COLO668 (cell line): ENCODE measurements at regions not wholly inside any gene's neighbourhood (a gene's known extent, or its start where the extent isn't known, plus 50 kb on each side); places are given as distances from the start of the nearest gene placed in this dataset.

Experiments
- DNase-seq: peaks from one replicate; lab custom pipeline; 2025; ENCODE audit not compliant: unreplicated experiment; lab: John Stamatoyannopoulos, UW

DNA sequence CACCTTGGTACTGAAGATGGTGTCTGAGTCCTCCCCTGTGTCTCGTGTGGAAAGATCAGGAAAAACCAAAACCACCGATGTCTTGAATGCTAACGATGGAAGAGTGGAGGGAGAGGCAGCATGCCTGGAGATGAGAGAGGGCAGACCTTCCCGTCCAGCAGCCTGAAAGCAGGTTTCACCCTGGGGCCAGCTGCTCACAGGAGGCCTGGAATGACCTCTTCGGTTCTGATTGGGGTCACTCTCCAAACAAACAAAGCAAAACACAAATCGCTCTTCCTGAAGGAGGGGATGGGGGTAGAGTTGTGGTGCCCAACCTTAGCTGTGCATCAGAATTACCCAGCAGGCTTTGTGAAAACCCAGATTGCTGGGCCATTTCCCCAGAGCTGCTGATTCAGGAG is 142.3 kb upstream of the SOX1 start:
- DNase-seq: no peak

DNA sequence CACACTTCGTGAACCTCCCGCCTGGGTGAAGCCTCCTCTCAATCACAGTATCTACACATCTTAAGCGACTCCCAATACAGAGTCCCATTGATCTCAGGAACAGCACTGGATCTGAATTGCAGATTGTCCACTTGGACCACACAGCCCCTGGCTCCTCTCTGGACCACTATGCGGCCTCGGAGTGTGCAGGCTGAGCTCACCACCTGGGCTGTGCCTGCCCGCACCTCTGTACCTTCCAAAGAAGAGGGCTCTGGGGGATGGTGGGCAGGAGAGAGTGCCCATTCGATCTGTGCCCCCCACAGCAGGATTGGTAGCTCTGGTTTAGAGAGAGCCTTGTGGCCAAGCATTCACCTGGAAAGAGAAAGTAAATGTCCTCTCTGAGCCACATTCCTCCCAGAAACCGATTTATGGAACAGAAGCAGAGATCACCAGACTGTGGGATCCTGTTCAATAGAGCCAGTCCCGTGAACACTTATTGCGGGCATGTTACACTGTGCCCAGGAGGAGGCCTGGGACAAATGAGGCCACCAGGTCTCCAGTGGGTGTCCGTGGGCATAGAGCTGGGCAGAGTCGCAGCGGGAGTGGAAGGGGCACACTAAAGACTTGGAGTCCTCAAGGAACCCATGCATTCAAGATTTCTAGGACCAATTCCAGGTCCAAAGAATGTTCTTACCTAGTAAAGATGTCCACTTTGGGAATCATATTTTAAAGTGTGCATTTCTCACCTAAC is 141.6 kb upstream of the SOX1 start:
- DNase-seq: no peak

DNA sequence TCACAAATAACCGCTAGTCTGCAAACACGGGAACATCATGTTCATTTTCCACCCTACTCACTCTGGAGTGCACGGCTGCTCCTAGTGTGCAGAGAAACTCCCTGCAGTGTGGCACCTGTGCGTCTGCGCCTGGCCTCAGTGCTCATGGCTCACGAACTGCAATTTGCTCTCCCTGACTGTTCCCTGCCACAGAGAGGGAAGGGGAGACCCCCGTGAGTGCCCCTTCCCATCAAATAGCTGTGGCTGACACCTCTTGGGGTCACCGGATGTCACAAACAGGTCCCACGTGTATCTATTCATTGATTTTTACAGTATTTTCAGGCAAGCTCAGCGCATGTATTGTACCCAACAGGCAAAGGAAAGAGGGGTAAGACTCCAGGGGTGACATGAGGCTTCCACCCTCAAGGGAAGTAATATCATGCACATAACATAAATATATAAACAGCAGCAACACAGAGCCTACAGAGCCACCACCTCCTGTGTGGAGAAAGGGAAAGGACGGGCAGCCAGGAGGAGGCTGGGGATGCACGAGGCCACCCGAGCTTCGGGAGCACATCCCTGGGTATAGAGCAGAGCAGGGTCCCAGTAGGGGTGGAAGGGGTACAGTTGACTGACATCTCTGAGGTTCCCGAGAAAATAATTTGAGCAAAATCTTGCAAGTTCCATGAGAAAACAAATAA is 140.3 kb upstream of the SOX1 start:
- no peak for DNase-seq

DNA sequence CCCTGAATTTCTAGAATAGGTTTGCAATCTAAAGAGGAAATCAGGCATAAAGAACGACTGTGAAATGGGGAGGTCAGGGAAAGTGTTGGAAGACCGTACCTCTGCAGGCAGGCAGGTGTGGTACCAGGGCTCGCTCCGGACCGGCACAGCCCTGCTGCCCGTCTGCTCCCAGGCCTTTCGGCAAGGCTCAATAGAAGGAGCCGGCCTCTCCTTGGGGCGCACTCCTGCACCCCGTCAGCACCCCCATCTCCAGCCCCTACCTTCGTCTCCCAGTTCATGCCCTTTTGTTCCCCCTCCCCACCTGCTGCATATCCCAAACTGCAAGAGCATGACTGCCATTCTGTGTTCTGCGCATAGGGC is 139.8 kb upstream of the SOX1 start:
- DNase-seq: no peak

DNA sequence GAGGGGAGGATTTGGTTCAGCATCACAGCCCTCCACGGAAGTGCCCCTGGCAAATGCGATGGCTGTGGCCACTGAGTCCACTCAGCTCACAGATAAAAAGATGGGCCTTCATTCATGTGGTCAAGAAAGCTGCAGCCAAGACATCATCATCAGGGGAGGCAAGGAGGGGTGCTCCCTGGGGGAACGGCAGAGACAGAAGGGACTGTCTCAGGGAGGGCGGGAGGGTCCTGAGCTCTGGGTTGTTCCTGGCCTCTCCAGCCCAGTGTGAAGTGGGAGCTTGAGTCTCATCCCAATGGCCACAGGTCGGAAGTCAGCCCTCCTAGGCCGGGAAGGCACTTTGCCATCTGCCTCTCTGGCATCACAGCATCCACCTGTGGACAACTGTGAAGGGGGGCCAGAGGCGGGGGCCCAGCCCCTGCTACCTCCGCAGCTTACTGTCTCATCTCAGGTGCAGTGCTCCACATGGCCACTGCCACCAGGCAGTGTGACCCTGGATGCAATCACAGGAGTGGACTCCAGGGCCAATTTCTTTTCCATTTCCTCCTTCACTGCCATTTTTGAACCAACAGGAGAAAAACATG is 137.8 kb upstream of the SOX1 start:
- DNase-seq: no peak

DNA sequence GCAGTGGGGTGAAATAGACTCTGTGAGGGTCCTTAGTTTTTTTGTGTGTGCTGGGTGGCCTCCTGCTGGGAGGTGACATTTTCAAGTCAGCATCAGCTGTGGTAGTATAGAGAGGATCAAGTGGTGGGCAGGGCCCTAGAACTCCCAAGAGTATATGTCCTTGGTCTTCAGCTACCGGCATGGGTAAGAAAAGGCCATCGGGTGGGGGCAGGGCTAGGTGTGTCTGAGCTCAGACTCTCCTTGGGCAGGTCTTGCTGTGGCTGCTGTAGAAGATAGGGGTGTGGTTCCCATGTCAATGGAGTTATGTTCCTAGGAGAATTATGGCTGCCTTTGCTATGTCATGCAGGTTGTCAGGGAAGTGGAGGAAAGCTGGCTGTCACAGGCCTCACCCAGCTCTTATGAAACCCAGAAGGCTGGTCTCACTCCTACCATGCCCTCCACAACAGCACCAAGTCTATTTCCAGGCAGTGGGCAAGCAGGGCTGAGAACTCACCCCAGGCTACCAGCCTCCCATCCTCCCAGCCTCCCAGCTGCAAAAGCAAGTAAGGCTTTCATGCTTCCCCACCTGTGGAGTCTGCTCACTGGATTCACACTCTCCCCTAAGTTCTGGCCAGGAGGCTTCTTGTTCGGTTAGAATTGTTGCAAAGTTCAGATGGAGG is 130.6 kb upstream of the SOX1 start:
- no peak for DNase-seq

DNA sequence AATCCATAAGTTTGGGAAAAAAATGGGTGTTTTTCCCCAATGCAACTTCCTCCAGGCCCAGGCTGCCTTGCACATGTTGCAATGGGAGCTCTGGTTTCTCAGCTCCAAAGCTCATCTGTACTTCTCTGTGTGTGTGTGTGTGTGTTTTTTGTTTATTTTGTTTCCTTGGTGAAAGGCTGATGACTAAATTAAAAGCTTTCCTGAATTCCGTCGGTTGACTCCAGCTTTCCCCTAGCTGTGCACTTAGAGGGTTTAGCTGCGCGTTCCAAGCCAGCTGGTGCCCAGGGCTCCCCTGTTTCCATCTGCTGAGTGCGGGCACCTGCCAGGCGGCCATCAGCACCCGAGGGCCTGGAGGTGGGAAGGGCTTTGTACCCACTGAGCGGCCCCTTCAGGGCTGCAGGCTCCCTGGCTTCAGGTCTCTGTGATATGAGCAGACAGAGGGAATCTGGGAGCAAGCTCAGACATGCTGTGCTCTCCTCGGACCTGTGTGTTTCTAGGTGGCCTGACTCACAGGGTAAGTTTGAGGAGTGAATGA is 129.1 kb upstream of the SOX1 start:
- peak; percentile 96 for DNase-seq

DNA sequence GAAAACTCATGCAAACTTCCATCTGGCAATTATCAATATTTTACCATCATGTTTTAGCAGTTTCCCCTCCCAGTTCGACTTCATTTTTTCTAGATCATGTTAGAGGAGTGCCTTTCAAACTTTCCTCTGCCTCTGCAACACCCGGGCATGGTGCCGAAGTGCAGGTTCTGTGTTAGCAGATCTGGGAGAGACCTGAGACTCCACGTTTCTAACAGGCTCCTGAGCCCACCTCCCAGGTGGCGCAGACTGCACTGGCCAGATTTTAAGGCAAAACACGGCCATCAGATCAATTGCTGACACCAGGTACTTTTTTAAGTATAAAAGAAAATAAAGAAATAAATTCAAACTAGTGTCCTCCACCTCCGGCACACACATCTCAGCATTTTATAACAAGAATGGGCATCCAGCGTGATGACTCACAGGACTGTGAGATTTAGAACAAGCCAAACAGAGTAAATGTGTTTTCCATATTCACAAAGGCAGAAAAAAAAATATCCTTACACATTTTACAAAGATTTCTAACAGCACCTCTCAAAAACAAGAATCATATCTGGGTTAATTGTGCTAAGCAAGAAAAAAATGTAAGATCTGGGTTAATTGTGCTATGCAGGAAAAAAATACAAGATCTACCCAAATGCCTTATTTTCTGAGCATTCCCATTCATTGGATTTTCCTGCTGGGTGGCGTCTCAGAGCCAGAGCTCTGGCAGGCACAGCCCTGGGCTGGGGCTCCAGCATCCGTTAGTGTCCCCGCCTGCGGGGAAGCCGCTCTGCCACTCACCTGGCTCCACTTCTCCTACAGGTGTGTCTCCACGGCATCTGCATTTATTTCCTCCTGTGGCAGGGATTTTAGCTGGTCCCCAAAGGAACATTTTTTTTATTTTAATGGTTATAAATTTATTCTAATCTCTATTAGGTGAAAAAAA is 127.9 kb upstream of the SOX1 start:
- peak; percentile 74 for DNase-seq

DNA sequence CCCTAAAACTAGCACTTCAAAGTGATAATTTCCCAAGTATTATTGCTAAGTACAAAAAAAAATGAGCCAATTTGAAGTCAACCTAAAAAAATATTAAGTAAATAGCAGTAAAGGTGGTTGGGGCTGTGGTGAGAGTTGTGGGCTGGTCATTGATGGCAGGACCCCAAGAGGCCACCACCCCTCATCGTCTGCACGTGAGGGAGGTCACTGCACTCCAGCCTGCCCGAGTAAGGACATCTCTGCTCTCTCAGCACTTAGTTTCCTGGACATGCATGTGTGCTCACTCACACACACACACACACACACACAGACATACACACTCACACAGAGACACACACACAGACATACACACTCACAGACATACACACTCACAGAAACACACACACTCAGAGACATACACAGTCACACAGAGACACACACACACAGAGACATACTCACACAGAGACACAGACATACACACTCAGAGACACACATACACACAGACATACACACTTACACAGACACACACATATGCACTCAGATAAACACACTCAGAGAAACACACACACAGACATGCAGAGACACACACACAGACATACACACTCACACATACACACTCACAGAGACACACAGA is 127.2 kb upstream of the SOX1 start:
- DNase-seq: no peak

DNA sequence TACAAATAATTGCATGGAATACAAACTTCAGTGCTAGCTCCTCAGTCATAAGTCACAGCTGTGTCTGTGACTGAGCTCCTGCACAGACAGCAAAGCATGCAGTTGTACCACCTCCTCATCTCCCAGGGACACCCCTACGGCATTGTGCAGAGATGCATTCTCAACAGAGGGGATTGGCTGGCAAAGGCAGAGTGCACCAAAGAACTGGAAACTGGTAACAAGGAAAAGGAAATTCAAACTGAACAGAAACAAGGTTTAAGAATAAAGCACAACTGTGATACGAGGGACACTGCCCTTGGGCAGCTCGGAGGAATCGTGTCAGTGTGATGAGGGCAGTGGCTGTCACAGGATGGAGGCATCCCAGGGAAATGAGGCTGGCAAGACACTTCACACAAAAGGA is 126.1 kb upstream of the SOX1 start:
- DNase-seq: no peak

DNA sequence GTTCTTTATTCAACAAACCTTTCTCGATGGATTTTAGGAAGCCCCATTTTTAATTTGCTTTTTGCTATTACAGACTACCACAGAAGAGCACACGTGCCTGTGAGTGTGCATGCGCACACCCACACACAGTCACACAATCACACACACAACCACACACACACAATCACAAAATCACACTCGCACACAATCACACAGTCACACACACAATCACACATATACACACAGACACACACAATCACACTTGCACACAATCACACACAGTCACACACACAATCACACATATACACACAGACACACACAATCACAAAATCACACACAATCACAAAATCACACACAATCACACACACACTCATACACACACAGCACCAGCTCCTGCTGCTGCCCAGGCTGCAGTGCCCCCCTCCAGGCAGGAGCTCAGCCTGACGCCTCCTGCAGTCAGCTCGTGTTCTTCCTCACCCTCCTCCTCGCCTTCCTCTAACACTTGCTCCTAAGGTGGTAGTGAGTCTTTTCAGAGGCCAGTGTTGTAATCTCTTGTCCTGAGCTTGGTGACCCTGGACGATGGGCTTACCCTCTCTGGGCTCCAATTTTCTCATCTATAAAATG is 125.0 kb upstream of the SOX1 start:
- DNase-seq: no peak

DNA sequence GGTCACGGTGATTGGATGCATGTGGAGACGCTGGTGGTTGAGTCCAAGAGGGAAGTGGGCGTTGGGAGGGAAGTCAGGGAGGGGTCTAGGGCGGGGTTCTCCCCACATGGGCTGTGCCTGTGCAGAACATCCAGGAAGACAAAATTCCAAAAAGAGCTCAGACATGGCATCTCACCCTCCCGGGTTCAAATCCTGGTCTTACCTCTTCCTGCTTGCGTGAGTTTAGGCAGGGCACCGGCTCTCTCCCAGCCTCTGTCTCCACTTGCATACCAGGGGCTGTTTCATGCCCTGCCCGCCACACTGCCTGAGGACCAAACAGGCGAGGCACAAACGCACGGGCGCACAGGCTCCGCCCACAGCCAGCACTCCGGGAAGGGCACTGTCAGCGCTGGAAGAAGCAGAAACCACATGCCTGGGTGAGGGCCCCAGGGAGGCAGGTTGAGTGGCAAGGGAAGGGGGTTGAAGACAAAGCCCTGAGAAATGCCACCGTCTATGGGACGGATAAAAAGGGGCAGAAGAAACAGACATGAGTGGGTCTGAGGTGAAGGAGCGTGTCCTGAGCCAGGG is 123.6 kb upstream of the SOX1 start:
- DNase-seq: no peak

DNA sequence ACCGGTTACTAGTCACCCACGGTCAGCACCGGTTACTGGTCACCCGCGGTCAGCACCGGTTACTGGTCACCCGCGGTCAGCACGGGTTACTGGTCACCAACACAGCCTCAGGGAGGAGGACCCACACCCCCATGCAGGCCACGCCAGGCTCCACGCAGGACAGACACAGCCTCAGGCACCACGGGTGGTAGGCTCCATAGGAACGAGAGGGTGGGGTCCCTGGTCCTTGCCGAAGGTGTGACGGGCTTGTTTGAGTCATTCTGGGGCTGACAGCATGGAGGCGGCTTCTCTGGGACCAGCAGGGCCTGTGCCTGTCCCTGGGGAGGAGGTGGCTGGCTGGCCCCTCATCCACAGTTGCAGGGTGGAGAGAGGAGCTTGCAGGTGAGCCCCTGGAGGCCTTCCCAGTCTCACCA is 122.8 kb upstream of the SOX1 start:
- no peak for DNase-seq

DNA sequence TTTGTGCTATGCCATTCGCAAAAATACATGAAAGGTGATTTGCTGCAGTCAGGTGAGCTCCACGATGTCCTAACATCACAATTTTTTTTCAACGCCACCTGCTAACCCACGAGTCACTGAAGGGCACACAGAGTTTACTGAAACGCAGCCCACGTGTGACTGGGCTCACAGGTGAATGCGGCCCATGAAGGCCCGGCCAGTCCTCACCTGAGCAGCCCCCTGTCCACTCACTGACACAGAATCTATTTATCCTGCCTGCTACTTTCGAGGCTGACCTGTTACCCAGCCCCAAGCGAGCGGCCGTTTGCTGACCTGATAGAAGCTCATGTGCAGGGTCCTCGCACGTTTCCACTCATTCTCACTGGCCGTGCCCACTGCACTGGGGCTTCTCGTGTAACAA is 121.9 kb upstream of the SOX1 start:
- DNase-seq: no peak

DNA sequence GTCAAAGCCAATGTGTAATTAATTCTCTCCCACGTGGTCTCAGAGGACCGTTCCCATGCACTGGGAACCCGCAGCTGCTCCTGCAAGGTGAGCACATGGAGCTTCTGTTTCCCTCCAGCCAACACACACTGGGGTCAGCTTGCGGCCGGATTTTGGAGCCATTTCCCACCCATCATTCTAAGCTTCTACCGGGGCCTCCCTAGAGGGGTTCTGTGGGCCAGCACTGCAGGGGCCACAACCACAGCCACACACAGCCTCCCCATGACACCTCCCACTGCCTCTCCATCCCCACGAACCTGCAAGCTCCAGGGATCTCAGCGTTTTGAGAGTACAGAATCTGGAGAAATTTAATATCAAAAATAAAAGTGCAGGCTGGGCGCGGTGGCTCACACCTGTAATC is 120.7 kb upstream of the SOX1 start:
- no peak for DNase-seq

DNA sequence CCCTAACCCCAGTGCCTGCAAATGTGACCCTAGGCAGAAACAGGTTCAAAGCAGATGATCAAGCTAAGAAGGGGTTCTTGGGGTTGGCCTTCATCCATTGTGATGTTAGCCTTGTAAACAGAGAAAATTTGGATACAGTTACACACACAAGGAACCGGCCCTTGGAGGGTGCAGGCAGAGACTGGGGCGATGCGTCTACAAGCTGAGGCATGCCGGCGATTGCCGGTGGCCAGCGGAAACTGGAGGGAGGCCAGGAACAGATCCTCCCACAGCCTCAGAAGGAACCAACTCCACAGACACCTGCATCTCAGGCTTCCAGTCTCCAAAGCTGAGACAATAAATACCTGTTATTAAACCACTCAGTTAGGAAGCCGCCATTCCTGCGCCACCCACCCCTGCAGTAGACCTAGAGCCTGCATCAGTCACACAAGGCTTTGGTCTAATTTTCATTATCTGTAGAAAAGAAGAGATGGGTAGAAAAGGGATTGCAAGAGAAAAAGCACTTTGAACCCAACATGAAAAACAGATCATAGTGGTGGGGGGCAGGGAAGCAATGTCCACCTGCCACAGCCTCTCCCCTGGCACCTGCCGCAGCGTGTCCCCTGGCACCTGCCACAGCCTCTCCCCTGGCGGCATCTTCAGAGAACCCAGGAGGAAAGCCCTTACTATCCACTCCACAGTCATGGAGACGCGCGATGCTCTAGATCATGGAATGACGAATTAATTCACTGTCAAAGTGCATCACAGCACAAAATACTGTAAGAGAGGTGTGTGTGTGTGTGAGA is 119.7 kb upstream of the SOX1 start:
- DNase-seq: peak; percentile 95

DNA sequence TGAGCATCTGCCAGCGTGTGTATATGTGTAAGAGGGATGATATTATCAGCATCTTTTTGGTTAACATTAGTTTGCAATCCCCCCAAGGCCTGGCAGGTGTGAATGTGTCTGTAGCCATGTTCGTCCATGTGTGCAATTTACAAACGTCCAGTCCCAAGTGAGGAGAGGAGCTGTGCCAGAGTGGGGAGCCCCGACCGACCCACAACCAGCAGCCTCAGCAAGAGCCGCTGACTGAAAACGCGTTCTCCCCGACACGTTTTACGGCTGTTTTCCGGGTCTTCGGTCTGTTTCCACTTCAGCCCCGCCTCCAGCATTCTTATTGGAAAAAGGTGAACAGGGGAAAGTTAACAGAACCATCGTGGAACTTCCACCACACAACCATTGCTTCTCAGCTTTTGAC is 119.1 kb upstream of the SOX1 start:
- no peak for DNase-seq

DNA sequence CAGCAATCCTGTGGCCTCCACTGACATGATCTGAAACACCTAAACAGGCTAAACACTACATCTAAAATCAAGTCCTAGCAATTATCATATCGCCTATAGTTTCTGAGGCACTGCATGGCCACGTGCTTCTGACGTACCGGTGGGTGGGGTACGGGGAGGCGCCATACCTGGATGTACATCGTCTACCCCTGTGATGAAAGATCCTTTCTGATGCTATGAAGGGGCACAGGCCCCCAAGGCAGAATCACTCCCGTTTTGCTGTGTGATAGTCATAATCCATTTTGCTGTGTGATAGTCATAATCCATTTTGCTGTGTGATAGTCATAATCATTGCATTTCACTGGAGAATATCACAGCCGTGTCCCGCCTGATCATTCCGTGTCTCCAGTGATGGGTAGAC is 118.7 kb upstream of the SOX1 start:
- no peak for DNase-seq

DNA sequence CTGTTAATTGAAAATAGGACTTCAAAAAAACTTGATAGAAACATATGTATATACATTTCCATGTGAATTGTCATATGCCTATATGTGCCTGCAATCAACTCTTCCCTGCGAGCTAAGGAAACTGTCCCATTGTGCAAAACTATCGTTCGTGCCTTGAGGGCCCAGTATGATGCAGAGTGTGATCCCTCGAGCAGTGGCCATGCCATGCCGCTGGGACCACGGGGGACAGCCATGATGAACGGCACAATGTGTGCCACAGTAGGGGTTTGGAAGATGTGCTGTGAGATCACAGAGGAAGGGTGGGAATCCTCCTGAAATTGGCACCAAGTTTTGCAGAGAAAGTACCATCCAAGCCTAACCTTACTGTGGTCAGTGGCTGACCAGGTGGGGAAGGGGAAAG is 118.1 kb upstream of the SOX1 start:
- no peak for DNase-seq
